GM12873 (cell line): ENCODE measurements at regions not wholly inside any gene's neighbourhood (a gene's known extent, or its start where the extent isn't known, plus 50 kb on each side); places are given as distances from the start of the nearest gene placed in this dataset.

Experiments
- CTCF ChIP-seq: IDR thresholded peaks from 2 replicates; pipeline ENCODE4 v1.5.1; 2012; ENCODE audit warnings: low read depth, mild to moderate bottlenecking, moderate library complexity, low read length, control low read depth; ENCODE audit not compliant: insufficient read depth; ENCODE audit errors: missing control alignments

GRCh38 chr2:235274023-235274422 is 219.8 kb upstream of the AGAP1 start:
- TF ChIP-seq CTCF, result no peak

GRCh38 chr2:235277485-235277884 is 216.4 kb upstream of the AGAP1 start:
- no peak for TF ChIP-seq CTCF

GRCh38 chr2:235278771-235279355 is 215.0 kb upstream of the AGAP1 start:
- TF ChIP-seq CTCF, result no peak

- no peak for TF ChIP-seq CTCF
Observed at GRCh38 chr2:235279965-235280364, 213.9 kb upstream of the AGAP1 start.

- TF ChIP-seq CTCF, result no peak
Observed at GRCh38 chr2:235283246-235283645, 210.6 kb upstream of the AGAP1 start.

GRCh38 chr2:235286622-235287374 is 207.0 kb upstream of the AGAP1 start:
- TF ChIP-seq CTCF, result no peak

GRCh38 chr2:235287375-235287733 is 206.5 kb upstream of the AGAP1 start:
- TF ChIP-seq CTCF, result no peak
